Neuronal stem cell (in vitro differentiated cells): ENCODE measurements at regions not wholly inside any gene's neighbourhood (a gene's known extent, or its start where the extent isn't known, plus 50 kb on each side); places are given as distances from the start of the nearest gene placed in this dataset.
"Not testable (repeated sequence)": the region's sequence is repeated elsewhere in the genome, so short reads cannot be mapped to it uniquely, and the experiment has no call there.

Experiments
- DNase-seq: peaks from one replicate; pipeline ENCODE4 v3.0.0-alpha.2; 2013; ENCODE audit warnings: low spot score
- H2AFZ ChIP-seq: one replicate; pipeline ENCODE4 v1.6.1; 2013; ENCODE audit warnings: mild to moderate bottlenecking, low read length, inconsistent platforms
- H2AK5ac ChIP-seq: 2 replicates; pipeline ENCODE4 v1.6.1; 2013; ENCODE audit warnings: low read depth, mild to moderate bottlenecking, inconsistent platforms, low read length, moderate library complexity, mixed read lengths
- H2BK120ac ChIP-seq: 2 replicates; pipeline ENCODE4 v1.6.1; 2013; ENCODE audit warnings: low read depth, mild to moderate bottlenecking, inconsistent platforms, low read length, moderate library complexity, mixed read lengths
- H2BK12ac ChIP-seq: one replicate; pipeline ENCODE4 v1.6.1; 2013; ENCODE audit warnings: low read length, inconsistent platforms
- H2BK15ac ChIP-seq: 2 replicates; pipeline ENCODE4 v1.6.1; 2013; ENCODE audit warnings: mild to moderate bottlenecking, low read length, inconsistent platforms, mixed read lengths
- H2BK5ac ChIP-seq: one replicate; pipeline ENCODE4 v1.6.1; 2013; ENCODE audit warnings: inconsistent platforms, mild to moderate bottlenecking, low read length, moderate library complexity
- H3K14ac ChIP-seq: one replicate; pipeline ENCODE4 v1.6.1; 2013; ENCODE audit warnings: low read length, inconsistent platforms
- H3K18ac ChIP-seq: 2 replicates; pipeline ENCODE4 v1.6.1; 2013; ENCODE audit warnings: low read length, inconsistent platforms
- H3K23ac ChIP-seq: 2 replicates; pipeline ENCODE4 v1.6.1; 2013; ENCODE audit warnings: low read depth, mild to moderate bottlenecking, mixed read lengths, low read length, inconsistent platforms; ENCODE audit not compliant: poor library complexity
- H3K27ac ChIP-seq: replicated peaks from 3 replicates; pipeline ENCODE4 v1.5.1; 2013; ENCODE audit warnings: low read length, inconsistent platforms
- H3K27me3 ChIP-seq, 3 experiments: 2 replicates each; pipeline ENCODE4 v1.6.1; 2013; ENCODE audit warnings: low read length in 3 of 3, mild to moderate bottlenecking in 2 of 3, inconsistent platforms in 1 of 3, low read depth in 1 of 3, mixed read lengths in 1 of 3, moderate library complexity in 1 of 3; ENCODE audit not compliant: control insufficient read depth in 3 of 3, insufficient read depth in 3 of 3
- H3K36me3 ChIP-seq, 2 donors: replicated peaks in 1 of 2; 2 replicates each; pipeline ENCODE4 v1.6.1; 2013; ENCODE audit warnings: low read length in 2 of 2; ENCODE audit not compliant: control insufficient read depth in 2 of 2, insufficient read depth in 2 of 2
- H3K4ac ChIP-seq: 2 replicates; pipeline ENCODE4 v1.6.1; 2013; ENCODE audit warnings: inconsistent platforms, mild to moderate bottlenecking, low read length, moderate library complexity
- H3K4me1 ChIP-seq, 2 donors: 1 replicate in 1 of 2; 2 replicates in 1 of 2; pipeline ENCODE4 v1.6.1; 2013; ENCODE audit warnings: low read length in 2 of 2, low read depth in 1 of 2; ENCODE audit not compliant: control insufficient read depth in 2 of 2, insufficient read depth in 1 of 2
- H3K4me2 ChIP-seq: one replicate; pipeline ENCODE4 v1.6.1; 2013; ENCODE audit warnings: mild to moderate bottlenecking, low read length, inconsistent platforms; ENCODE audit not compliant: insufficient read depth, poor library complexity, severe bottlenecking
- H3K4me3 ChIP-seq, 2 donors: 2 replicates each; pipeline ENCODE4 v1.5.1; 2013; ENCODE audit warnings: low read length in 2 of 2, mild to moderate bottlenecking in 2 of 2, inconsistent platforms in 1 of 2, moderate library complexity in 1 of 2
- H3K79me1 ChIP-seq: one replicate; pipeline ENCODE4 v1.6.1; 2013; ENCODE audit warnings: low read depth, mild to moderate bottlenecking, inconsistent platforms, low read length, moderate library complexity
- H3K9ac ChIP-seq: one replicate; pipeline ENCODE4 v1.6.1; 2013; ENCODE audit warnings: mild to moderate bottlenecking, low read depth, low read length, inconsistent platforms; ENCODE audit not compliant: poor library complexity
- H3K9me3 ChIP-seq, 2 donors: replicated peaks in 1 of 2; 2 replicates each; pipeline versions ENCODE3 to v1.6.1; 2013; ENCODE audit warnings: low read length in 2 of 2, mild to moderate bottlenecking in 2 of 2, inconsistent platforms in 1 of 2, low read depth in 1 of 2, mixed read lengths in 1 of 2, moderate library complexity in 1 of 2; ENCODE audit not compliant: control insufficient read depth in 2 of 2, insufficient read depth in 1 of 2
- H4K8ac ChIP-seq: one replicate; pipeline ENCODE4 v1.6.1; 2013; ENCODE audit warnings: low read depth, mild to moderate bottlenecking, inconsistent platforms, low read length, moderate library complexity
- H4K91ac ChIP-seq: one replicate; pipeline ENCODE4 v1.6.1; 2013; ENCODE audit warnings: low read length, low read depth, mild to moderate bottlenecking, inconsistent platforms; ENCODE audit not compliant: poor library complexity
- WGBS, 2 donors: extraction: QIAGEN DNeasy Blood & Tissue Kit; methylation state at CpG; one replicate each; pipeline ENCODE4 v1.1.7; 2013; ENCODE audit warnings: missing lambda C conversion rate in 2 of 2, mixed read lengths in 1 of 2; ENCODE audit not compliant: insufficient read length in 2 of 2, insufficient replicate concordance in 1 of 2; ENCODE audit errors: extremely low coverage in 2 of 2; 5-methylcytosine and 5-hydroxymethylcytosine counted together

- H3K4me2 ChIP-seq, H3K27ac ChIP-seq, H2BK12ac ChIP-seq, H2AK5ac ChIP-seq, H2AFZ ChIP-seq, H3K79me1 ChIP-seq, H3K14ac ChIP-seq, H3K9ac ChIP-seq, H4K8ac ChIP-seq, H3K4me1 ChIP-seq, H3K36me3 ChIP-seq, H3K18ac ChIP-seq, H3K4ac ChIP-seq, H3K23ac ChIP-seq, DNase-seq, H2BK5ac ChIP-seq, H4K91ac ChIP-seq, H2BK15ac ChIP-seq, H2BK120ac ChIP-seq, H3K27me3 ChIP-seq: not testable (repeated sequence)
- no CpG with 5 or more reads among the region's 5 CpGs for WGBS, 2 donors
- peak overlapping the region in 1 of 2 donors; percentile 40 for H3K4me3 ChIP-seq
- H3K9me3 ChIP-seq = peaks cover 0 to 13% of the 10 kb centered on the region in 2 donors
Measured at GRCh38 chr4:49214453-49215081, 228.5 kb downstream of the CWH43 start.

GRCh38 chr4:49215082-49215479 is 229.0 kb downstream of the CWH43 start:
- H3K14ac ChIP-seq, DNase-seq, H3K18ac ChIP-seq, H3K79me1 ChIP-seq, H3K4me2 ChIP-seq, H3K9ac ChIP-seq, H3K23ac ChIP-seq, H3K36me3 ChIP-seq, H3K4me3 ChIP-seq, H2AK5ac ChIP-seq, H3K4ac ChIP-seq, H2AFZ ChIP-seq, H4K8ac ChIP-seq, H3K27ac ChIP-seq, H3K27me3 ChIP-seq, H4K91ac ChIP-seq, H2BK5ac ChIP-seq, H3K4me1 ChIP-seq, H2BK12ac ChIP-seq, H2BK120ac ChIP-seq, H2BK15ac ChIP-seq: not testable (repeated sequence)
- no CpG with 5 or more reads among the region's 2 CpGs for WGBS, 2 donors
- peaks cover 0 to 14% of the 10 kb centered on the region in 2 donors for H3K9me3 ChIP-seq

- H2BK5ac ChIP-seq, H2BK15ac ChIP-seq, H3K79me1 ChIP-seq, H4K8ac ChIP-seq, H3K18ac ChIP-seq, H3K4ac ChIP-seq, H3K9ac ChIP-seq, H2BK12ac ChIP-seq, H2BK120ac ChIP-seq, H3K14ac ChIP-seq, H3K27me3 ChIP-seq, H3K4me3 ChIP-seq, H4K91ac ChIP-seq, H3K36me3 ChIP-seq, H3K4me1 ChIP-seq, H3K23ac ChIP-seq, H3K4me2 ChIP-seq, H2AFZ ChIP-seq, DNase-seq, H2AK5ac ChIP-seq, H3K27ac ChIP-seq: not testable (repeated sequence)
- no CpG with 5 or more reads among the region's 3 CpGs for WGBS, 2 donors
- peaks cover 0 to 17% of the 10 kb centered on the region in 2 donors for H3K9me3 ChIP-seq
Measured at GRCh38 chr4:49216606-49217005, 230.5 kb downstream of the CWH43 start.

- H3K4me3 ChIP-seq = no peak overlapping the region
- no peaks in the 10 kb centered on the region for H3K4me1 ChIP-seq
- peaks cover 2% of the 10 kb centered on the region for H3K79me1 ChIP-seq
- H2AK5ac ChIP-seq = no peak overlapping the region
- no peak overlapping the region for H3K9ac ChIP-seq
- no peak overlapping the region for H3K18ac ChIP-seq
- H2BK15ac ChIP-seq = no peak overlapping the region
- H2AFZ ChIP-seq = no peak overlapping the region
- H3K23ac ChIP-seq = no peak overlapping the region
- H3K4ac ChIP-seq = no peak overlapping the region
- H3K4me2 ChIP-seq = no peak overlapping the region
- H3K9me3 ChIP-seq = peaks cover 0 to 17% of the 10 kb centered on the region in 2 donors
- H2BK120ac ChIP-seq = no peak overlapping the region
- no peak overlapping the region for H2BK5ac ChIP-seq
- no peak overlapping the region for H2BK12ac ChIP-seq
- no peak overlapping the region for H3K27ac ChIP-seq
- H3K36me3 ChIP-seq = peaks cover 0 to 2% of the 10 kb centered on the region in 2 donors
- DNase-seq = no peak
- no peak overlapping the region for H4K91ac ChIP-seq
- no peak overlapping the region for H4K8ac ChIP-seq
- peaks cover 0 to 3% (median 0%) of the 10 kb centered on the region in 3 experiments for H3K27me3 ChIP-seq
- H3K14ac ChIP-seq = no peak overlapping the region
Measured at GRCh38 chr4:49217492-49217891, 231.4 kb downstream of the CWH43 start.
